LNCaP clone FGC (cell line): ENCODE measurements at regions not wholly inside any gene's neighbourhood (a gene's known extent, or its start where the extent isn't known, plus 50 kb on each side); places are given as distances from the start of the nearest gene placed in this dataset.
"Not testable (repeated sequence)": the region's sequence is repeated elsewhere in the genome, so short reads cannot be mapped to it uniquely, and the experiment has no call there.

Source experiments
- DNase-seq: peaks from one replicate; pipeline ENCODE4 v3.0.0-alpha.2; 2011; ENCODE audit warnings: low read depth
- H3K4me3 ChIP-seq: 2 replicates; pipeline ENCODE4 v1.5.1; 2011; ENCODE audit warnings: mild to moderate bottlenecking, low read depth, low read length, control low read depth
- CTCF ChIP-seq: IDR thresholded peaks from 2 replicates; pipeline ENCODE4 v1.5.1; 2012; ENCODE audit warnings: mild to moderate bottlenecking; ENCODE audit not compliant: control insufficient read depth, insufficient read depth; ENCODE audit errors: extremely low read depth

GRCh38 chr16:80097098-80097497 lies 443.7 kb upstream of the DYNLRB2 start:
- no peak overlapping the region for H3K4me3 ChIP-seq
- no peak for DNase-seq
- no peak for TF ChIP-seq CTCF

- TF ChIP-seq CTCF: no peak
- H3K4me3 ChIP-seq: no peak overlapping the region
- DNase-seq: no peak
Measured at GRCh38 chr16:80092681-80093080, 448.1 kb upstream of the DYNLRB2 start.

- H3K4me3 ChIP-seq, DNase-seq: not testable (repeated sequence)
Measured at GRCh38 chr16:80091453-80091852, 449.3 kb upstream of the DYNLRB2 start.

GRCh38 chr16:80085606-80086005 lies 455.2 kb upstream of the DYNLRB2 start:
- DNase-seq: no peak
- H3K4me3 ChIP-seq: no peak overlapping the region
- TF ChIP-seq CTCF: no peak

- no peak overlapping the region for H3K4me3 ChIP-seq
- peak; percentile 85 for TF ChIP-seq CTCF
- DNase-seq: no peak
Measured at GRCh38 chr16:80084614-80085013, 456.2 kb upstream of the DYNLRB2 start.

- DNase-seq: no peak
- no peak for TF ChIP-seq CTCF
- H3K4me3 ChIP-seq: no peak overlapping the region
Measured at GRCh38 chr16:80084163-80084562, 456.6 kb upstream of the DYNLRB2 start.

- DNase-seq: no peak
- H3K4me3 ChIP-seq: no peak overlapping the region
- no peak for TF ChIP-seq CTCF
Measured at GRCh38 chr16:80082906-80083305, 457.9 kb upstream of the DYNLRB2 start.

- no peak for DNase-seq
- no peak for TF ChIP-seq CTCF
- H3K4me3 ChIP-seq: no peak overlapping the region
Measured at GRCh38 chr16:80081846-80082245, 458.9 kb upstream of the DYNLRB2 start.
